ENCODE measurements at regions not wholly inside any gene's neighbourhood (a gene's known extent, or its start where the extent isn't known, plus 50 kb on each side); places are given as distances from the start of the nearest gene placed in this dataset.

DNA sequence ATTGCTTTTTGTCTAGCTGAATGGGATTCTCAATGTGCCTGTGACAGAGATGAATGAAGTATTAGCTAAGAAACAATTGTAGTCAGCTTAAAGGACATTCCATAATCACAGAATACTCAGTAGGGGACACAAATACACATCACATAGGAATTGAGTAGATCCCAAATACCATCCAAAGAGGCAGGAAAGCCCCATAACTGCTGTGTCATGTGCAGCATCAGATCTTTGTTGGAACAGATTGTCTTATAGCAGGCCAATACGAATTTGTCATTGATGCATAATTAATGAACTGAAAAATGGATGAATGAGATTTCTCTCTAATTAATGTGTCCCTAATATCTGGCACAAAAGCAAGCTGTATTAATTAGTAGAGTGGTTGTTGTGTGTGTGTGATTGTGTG is 82.3 kb upstream of the S1PR1 start:
- intact Hi-C loops (cut with DNase I) = no loop called here

GRCh38 chr1:101153692-101154091 is 83.1 kb upstream of the S1PR1 start:
- intact Hi-C loops (cut with DNase I) = no loop called here
- DNase-seq (ENCODE audit: low spot score) = no peak

More for the DNA sequence above, 82.3 kb upstream of the S1PR1 start:
- DNase-seq (ENCODE audit: low spot score) = no peak

- no peak for DNase-seq (ENCODE audit: low spot score)
- intact Hi-C loops (cut with DNase I) = no loop called here
These were observed 84.2 kb upstream of the S1PR1 start for GRCh38 chr1:101152633-101153032.

GRCh38 chr1:101151286-101151685 is 85.5 kb upstream of the S1PR1 start:
- DNase-seq (ENCODE audit: low spot score) = no peak
- intact Hi-C loops (cut with DNase I) = no loop called here

GRCh38 chr1:101150670-101151069 is 86.1 kb upstream of the S1PR1 start:
- intact Hi-C loops (cut with DNase I) = no loop called here
- no peak for DNase-seq (ENCODE audit: low spot score)

DNA sequence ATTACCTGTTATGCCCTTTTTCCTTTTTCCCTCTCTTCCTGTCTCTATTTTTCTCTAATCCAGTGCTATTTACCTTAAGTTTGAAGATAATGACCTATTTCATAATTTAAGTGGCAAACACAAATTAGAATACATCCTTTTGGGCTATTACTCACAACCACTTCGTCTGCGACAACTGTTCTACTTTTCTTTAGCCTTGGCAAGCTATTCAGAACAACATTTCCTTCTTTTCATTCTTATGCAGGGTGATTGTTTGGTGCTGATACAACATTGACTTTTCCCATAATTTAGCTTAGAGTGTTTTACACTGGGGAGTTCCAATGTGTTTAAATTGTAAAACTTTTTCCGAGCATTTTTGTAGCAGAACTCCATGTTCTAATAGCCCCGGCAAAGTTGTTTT is 86.6 kb upstream of the S1PR1 start:
- DNase-seq (ENCODE audit: low spot score) = no peak
- intact Hi-C loops (cut with DNase I) = no loop called here

GRCh38 chr1:101148980-101149379 is 87.8 kb upstream of the S1PR1 start:
- intact Hi-C loops (cut with DNase I) = no loop called here
- DNase-seq (ENCODE audit: low spot score) = no peak

DNA sequence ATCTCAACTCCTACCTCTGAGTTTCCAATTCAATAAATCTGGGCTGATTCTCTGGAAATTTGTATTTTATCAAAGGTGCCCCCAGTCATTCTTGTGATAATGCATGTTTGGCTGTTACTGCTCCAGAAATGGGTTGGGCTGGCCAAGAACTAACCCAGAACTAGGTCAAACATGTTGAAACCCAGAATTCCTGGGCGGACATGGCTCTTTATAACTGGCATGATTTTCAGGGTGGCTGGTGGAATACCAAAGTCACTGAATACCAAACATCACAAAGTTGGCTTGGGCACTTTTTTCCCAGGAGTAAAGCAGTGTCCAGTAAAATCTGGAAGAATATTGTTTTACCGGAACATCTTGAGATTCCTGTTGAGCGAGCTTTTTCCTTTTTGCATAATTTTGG is 89.4 kb upstream of the S1PR1 start:
- intact Hi-C loops (cut with DNase I) = no loop called here
- no peak for DNase-seq (ENCODE audit: low spot score)

- DNase-seq (ENCODE audit: low spot score) = no peak
These were observed 91.4 kb upstream of the S1PR1 start for GRCh38 chr1:101145449-101145820.

DNA sequence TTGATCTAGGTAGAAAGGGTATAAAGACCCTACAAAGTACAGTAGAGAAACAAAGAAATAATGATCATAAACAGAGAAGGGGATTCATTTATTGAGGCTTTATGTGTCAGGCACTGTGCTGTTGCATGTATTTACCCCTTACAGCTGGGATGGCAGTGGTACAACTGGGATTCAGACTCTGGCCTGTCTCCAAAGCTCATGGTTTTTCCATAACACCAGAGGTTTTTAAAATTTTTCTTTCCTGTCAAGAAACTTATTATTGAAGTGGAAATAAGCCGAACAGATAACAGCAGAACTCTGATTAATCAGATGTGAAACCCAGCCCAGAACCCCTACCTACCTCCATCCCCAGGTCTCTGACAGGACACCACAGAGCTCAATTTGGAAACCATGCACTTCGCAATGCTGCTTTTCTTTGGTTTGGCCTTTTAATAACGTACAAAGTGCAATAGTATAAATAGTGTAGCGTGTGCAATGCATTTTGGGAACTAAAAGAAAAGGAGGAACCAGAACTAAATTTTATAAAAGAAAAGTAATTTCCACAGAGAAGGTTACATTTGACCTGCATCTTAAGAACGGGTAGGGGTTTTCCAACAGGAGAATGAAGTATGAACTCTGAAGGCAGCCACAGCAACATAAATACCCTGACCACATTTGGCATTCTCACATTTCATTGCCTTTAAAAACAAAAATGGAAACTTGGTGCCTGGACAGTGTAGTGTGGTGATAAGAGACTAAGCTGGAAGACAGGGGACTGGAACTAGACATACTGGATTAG is 92.0 kb upstream of the S1PR1 start:
- DNase-seq (ENCODE audit: low spot score) = no peak
- intact Hi-C loops (cut with DNase I) = no loop called here

More at GRCh38 chr1:101145449-101145820, 91.4 kb upstream of the S1PR1 start:
- intact Hi-C loops (cut with DNase I) = no loop called here

DNA sequence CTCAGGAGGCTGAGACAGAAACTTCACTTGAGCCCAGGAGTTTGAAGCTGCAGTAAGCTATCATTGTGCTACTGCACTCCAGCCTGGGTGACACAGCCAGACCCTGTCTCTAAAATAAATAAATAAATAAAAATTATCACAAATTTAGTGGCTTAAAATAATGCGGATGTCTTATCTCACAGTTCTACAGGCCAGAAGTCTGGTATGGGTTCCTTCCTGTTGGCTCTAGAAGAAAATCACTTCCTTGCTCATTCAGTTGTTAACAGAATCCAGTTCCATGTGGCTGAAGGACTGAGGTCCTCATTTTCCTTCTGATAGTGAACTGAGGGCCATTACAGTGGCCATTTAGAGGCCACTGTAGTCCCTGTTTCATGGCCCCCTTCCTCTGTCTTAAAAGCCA is 94.6 kb upstream of the S1PR1 start:
- no peak for DNase-seq (ENCODE audit: low spot score)
- intact Hi-C loops (cut with DNase I) = no loop called here

GRCh38 chr1:101141376-101141775 is 95.4 kb upstream of the S1PR1 start:
- intact Hi-C loops (cut with DNase I) = no loop called here
- no peak for DNase-seq (ENCODE audit: low spot score)

DNA sequence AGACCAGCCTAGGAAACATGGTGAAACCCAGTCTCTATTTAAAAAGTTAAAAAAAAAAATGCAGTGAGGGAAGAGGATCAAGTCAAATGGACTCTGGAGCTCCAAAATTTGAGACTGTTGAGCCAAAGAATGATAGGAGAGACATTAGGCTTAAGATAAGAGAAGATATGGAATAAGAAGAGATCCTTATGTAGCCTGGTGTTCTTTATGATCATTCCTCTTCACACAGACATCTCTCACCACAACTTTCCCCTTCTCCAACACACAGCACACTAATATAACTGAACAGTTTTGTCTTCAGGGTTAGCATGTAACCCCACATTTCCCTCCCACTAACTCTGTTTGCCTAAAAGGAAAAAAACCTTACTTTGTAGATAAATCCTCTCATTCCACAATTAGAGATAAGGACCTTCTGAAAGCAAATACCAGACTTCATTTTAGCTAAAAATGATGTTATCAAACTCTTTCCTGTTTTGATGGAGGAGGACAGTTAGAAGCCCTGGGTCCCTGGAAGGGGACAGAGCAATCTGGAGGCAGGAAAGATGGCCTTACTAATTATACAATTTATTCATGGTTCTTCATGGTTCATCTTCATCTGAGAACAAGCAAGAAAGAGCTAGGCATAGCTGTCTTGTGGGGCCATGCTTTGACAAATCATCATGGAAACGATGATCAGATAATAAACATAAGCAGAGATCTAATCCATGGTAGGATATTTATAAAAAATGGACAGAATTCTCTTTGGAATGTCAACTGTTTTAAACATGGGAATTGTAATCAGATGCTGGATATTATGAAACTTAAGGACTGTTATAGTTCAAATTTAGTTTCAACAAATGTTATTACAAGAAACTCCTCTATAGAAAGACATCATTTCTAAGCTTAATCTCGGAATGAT is 96.7 kb upstream of the S1PR1 start:
- DNase-seq (ENCODE audit: low spot score) = no peak
- intact Hi-C loops (cut with DNase I) = no loop called here

DNA sequence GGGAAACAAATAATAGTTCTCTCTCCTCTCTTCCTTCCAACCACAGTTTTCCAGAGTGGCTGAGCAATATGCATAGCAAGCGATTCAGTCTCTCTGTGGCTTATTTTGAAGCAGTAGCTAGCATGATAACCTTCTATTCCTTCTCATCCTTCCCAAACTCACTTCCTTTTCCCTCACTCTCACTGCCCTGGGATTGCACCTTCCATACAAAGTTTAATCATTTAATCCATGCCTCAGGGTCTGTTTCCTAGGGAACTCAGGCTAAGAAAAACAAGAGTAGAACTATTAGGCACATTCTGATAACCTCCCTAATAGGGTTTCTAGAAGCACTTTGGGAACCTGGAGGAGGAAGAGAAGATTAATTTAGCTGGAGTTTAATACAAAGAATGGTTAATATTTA is 97.7 kb upstream of the S1PR1 start:
- no peak for DNase-seq (ENCODE audit: low spot score)
- intact Hi-C loops (cut with DNase I) = no loop called here

- intact Hi-C loops (cut with DNase I) = no loop called here
These were observed 99.4 kb upstream of the S1PR1 start for GRCh38 chr1:101137144-101138126.

GRCh38 chr1:101136739-101137138 is 100.1 kb upstream of the S1PR1 start:
- DNase-seq (ENCODE audit: low spot score) = no peak
- intact Hi-C loops (cut with DNase I) = no loop called here

More at GRCh38 chr1:101137144-101138126, 99.4 kb upstream of the S1PR1 start:
- no peak for DNase-seq (ENCODE audit: low spot score)

DNA sequence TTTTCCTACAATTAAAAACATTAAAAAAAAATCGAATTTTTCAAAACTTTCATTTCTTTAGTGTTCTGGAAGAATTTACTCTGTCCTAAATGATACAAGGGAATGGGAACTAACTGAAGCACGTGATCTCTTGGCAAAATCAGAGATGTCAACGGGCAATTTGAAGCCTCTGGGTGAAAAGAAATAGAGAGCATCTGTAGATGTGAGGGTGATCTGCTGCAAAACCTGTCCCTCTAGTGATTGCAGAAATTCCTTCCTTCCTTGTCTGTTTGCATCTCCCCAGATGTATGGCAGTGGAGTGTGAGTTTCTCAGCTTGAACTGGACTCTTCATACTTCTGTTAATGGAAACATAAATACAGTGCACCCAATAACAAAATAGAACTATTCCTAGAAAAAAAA is 100.5 kb upstream of the S1PR1 start:
- intact Hi-C loops (cut with DNase I) = no loop called here
- no peak for DNase-seq (ENCODE audit: low spot score)

DNA sequence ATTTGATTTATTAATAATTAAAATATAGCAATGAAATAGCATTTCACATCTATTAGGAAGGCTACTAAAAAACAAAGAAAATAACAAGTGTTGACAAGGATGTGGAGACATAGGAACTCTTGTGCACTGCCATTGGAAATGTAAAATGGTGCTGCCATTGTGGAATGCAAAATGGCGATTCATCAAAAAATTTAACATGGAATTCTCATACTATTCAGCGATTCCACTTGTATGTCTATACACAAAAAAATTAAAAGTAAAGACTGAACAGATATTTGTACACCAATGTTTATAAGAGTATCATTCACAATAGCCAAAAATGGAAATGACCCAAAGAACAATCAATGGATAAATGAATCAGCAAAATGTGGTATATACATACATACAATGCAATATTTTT is 101.3 kb upstream of the S1PR1 start:
- no peak for DNase-seq (ENCODE audit: low spot score)
- intact Hi-C loops (cut with DNase I) = no loop called here

DNA sequence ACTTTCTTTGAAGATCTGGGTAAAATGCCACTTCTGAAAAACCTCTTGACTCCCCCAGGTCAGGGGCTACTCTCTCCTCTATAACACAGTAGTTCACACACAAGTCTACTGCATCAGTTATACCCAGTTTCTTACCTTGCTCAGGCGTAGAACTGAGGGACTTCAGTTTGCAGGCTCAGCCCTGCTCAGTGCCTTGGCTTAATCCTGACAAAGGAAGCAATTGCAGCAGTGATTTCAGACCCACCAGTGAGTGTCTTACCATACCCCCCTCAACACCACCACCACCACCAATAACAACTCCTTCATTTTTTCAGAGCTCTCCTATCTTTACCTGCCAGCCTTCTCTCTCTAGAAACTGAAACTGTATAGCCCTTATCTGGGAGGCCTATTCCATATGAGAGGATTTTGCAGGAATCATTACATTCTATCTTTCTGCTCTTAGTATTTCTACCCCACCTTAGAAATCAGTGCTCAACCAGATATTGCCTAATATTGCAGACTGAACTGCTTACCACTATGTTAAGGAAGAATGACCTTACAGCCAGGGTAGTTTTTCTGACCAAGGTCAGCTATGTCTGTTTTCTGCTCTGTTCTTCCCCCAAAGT is 105.5 kb upstream of the S1PR1 start:
- no peak for DNase-seq (ENCODE audit: low spot score)
- intact Hi-C loops (cut with DNase I) = loop anchor here in 1 of 2 donors (1.0 kb wide), 1 partner anchor 42 kb away; no protein-coding TSS in a partner anchor
